HUDEP-2 (cell line): ENCODE measurements at regions not wholly inside any gene's neighbourhood (a gene's known extent, or its start where the extent isn't known, plus 50 kb on each side); places are given as distances from the start of the nearest gene placed in this dataset.

ENCODE experiments used
- DNase-seq, 76 experiments: peaks; one replicate each; lab custom pipeline; 2025; ENCODE audit not compliant: unreplicated experiment in 76 of 76; lab: John Stamatoyannopoulos, UW

GRCh38 chr9:115637661-115638060 is 515.9 kb upstream of the PAPPA start:
- DNase-seq: no peak

GRCh38 chr9:115640887-115641286 is 512.7 kb upstream of the PAPPA start:
- no peak for DNase-seq

- DNase-seq: no peak
These were observed 511.3 kb upstream of the PAPPA start for GRCh38 chr9:115642285-115642684.

GRCh38 chr9:115643948-115644727 is 509.5 kb upstream of the PAPPA start:
- no peak for DNase-seq

GRCh38 chr9:115649991-115650472 is 503.6 kb upstream of the PAPPA start:
- no peak for DNase-seq

- no peak for DNase-seq
These were observed 502.8 kb upstream of the PAPPA start for GRCh38 chr9:115650768-115651167.

- no peak for DNase-seq
These were observed 502.1 kb upstream of the PAPPA start for GRCh38 chr9:115651461-115651860.

- no peak for DNase-seq
These were observed 500.4 kb upstream of the PAPPA start for GRCh38 chr9:115653171-115653606.

- no peak for DNase-seq
These were observed 495.9 kb upstream of the PAPPA start for GRCh38 chr9:115657695-115658094.

GRCh38 chr9:115665519-115665918 is 488.1 kb upstream of the PAPPA start:
- no peak for DNase-seq

- DNase-seq: no peak
These were observed 485.1 kb upstream of the PAPPA start for GRCh38 chr9:115668521-115668920.

GRCh38 chr9:115671236-115671962 is 482.2 kb upstream of the PAPPA start:
- DNase-seq: no peak

GRCh38 chr9:115671963-115672305 is 481.7 kb upstream of the PAPPA start:
- DNase-seq: no peak

GRCh38 chr9:115672477-115673316 is 480.9 kb upstream of the PAPPA start:
- DNase-seq: no peak

- no peak for DNase-seq
These were observed 480.0 kb upstream of the PAPPA start for GRCh38 chr9:115673599-115673998.

GRCh38 chr9:115674091-115674490 is 479.5 kb upstream of the PAPPA start:
- DNase-seq: no peak

GRCh38 chr9:115675834-115676233 is 477.8 kb upstream of the PAPPA start:
- no peak for DNase-seq

GRCh38 chr9:115680231-115680630 is 473.4 kb upstream of the PAPPA start:
- no peak for DNase-seq

GRCh38 chr9:115681585-115681984 is 472.0 kb upstream of the PAPPA start:
- DNase-seq: no peak

- no peak for DNase-seq
These were observed 467.5 kb upstream of the PAPPA start for GRCh38 chr9:115686069-115686468.

GRCh38 chr9:115687356-115687755 is 466.2 kb upstream of the PAPPA start:
- no peak for DNase-seq
